ENCODE measurements at regions not wholly inside any gene's neighbourhood (a gene's known extent, or its start where the extent isn't known, plus 50 kb on each side); places are given as distances from the start of the nearest gene placed in this dataset.

GRCh38 chr2:193776988-193777387, 1582.3 kb upstream of the TMEFF2 start:
- POLR2A ChIA-PET, result no interaction called here
- 0 out of 2 replicates have a peak, but pooled peaks cover 3% of the 10 kb centered on the region for H3K9me3 ChIP-seq
- TF ChIP-seq GABPA (IDR thresholded peaks at IDR 0.05; ENCODE audit: low read depth) (no peak), RXRA (IDR thresholded peaks at IDR 0.05; ENCODE audit: borderline replicate concordance, low read depth) (no peak), RFX5 (IDR thresholded peaks at IDR 0.05; ENCODE audit: low read length) (no peak), RAD21 (IDR thresholded peaks at IDR 0.05; ENCODE audit: low read length) (no peak), FOSL2 (IDR thresholded peaks at IDR 0.05; ENCODE audit: borderline replicate concordance, low read depth) (no peak), POLR2AphosphoS5 (IDR thresholded peaks at IDR 0.05; ENCODE audit: low read depth, low read length) (no peak), MEF2A (IDR thresholded peaks at IDR 0.05; ENCODE audit: borderline replicate concordance, low read depth) (no peak), TAF1 (IDR thresholded peaks at IDR 0.05; ENCODE audit: borderline replicate concordance, low read depth, low read length) (no peak), USF1 (IDR thresholded peaks at IDR 0.05; ENCODE audit: borderline replicate concordance, low read depth) (no peak), FOXM1 (IDR thresholded peaks at IDR 0.05; ENCODE audit: low read depth) (no peak), SMC3 (IDR thresholded peaks at IDR 0.05; ENCODE audit: low read depth, low read length) (no peak), JUND (IDR thresholded peaks at IDR 0.05) (no peak), PBX3 (IDR thresholded peaks at IDR 0.05) (no peak), EZH2phosphoT487 (IDR thresholded peaks at IDR 0.05; ENCODE audit: borderline replicate concordance, low read depth) (no peak)
- no peak overlapping the region for H3K27ac ChIP-seq (ENCODE audit: low read depth in 2 of 2, low read length in 1 of 2)
- H2AFZ ChIP-seq (ENCODE audit: low read depth), result no peak overlapping the region
- CTCF ChIA-PET, result no interaction called here
- WGBS (ENCODE audit: low lambda C conversion rate), result 68% methylated on average over 1 of the region's 1 CpG
- no peaks in the 10 kb centered on the region for H3K27me3 ChIP-seq (ENCODE audit: insufficient read depth)
- H4K20me1 ChIP-seq (ENCODE audit: insufficient read depth), result no peaks in the 10 kb centered on the region
- H3F3A ChIP-seq (replicated peaks; ENCODE audit: insufficient read depth), result no peaks in the 10 kb centered on the region
- H3K9ac ChIP-seq, result no peak overlapping the region
- H3K4me3 ChIP-seq (ENCODE audit: low read depth in 2 of 2, low read length in 1 of 2), result no peak overlapping the region
- no peaks in the 10 kb centered on the region for H3K36me3 ChIP-seq (replicated peaks in 1 of 2; ENCODE audit: control insufficient read depth in 1 of 2, insufficient read depth in 2 of 2, low read length in 1 of 2)
- DNase-seq, result no peak
- no peak overlapping the region for H3K4me2 ChIP-seq
- no peaks in the 10 kb centered on the region for H3K79me2 ChIP-seq (ENCODE audit: insufficient read depth)
- peaks cover 4% of the 10 kb centered on the region; the same call in 1 of the 2 replicates for H3K9me2 ChIP-seq
- no peaks in the 10 kb centered on the region for H3K4me1 ChIP-seq (ENCODE audit: control insufficient read depth in 1 of 2, insufficient read depth in 2 of 2, low read depth in 1 of 2, low read length in 1 of 2)

- POLR2A ChIA-PET, result no interaction called here
Measured at GRCh38 chr2:193774166-193774565, 1579.4 kb upstream of the TMEFF2 start.

More at GRCh38 chr2:193774166-193774565, 1579.4 kb upstream of the TMEFF2 start:
- Histone ChIP-seq H3K4me2 (no peak overlapping the region), H2AFZ (ENCODE audit: low read depth) (peak overlapping the region; percentile 13; the same call in 1 of the 2 replicates), H3K27me3 (ENCODE audit: insufficient read depth) (no peaks in the 10 kb centered on the region), H4K20me1 (ENCODE audit: insufficient read depth) (no peaks in the 10 kb centered on the region), H3K4me1 (ENCODE audit: control insufficient read depth in 1 of 2, insufficient read depth in 2 of 2, low read depth in 1 of 2, low read length in 1 of 2) (no peaks in the 10 kb centered on the region), H3K27ac (ENCODE audit: low read depth in 2 of 2, low read length in 1 of 2) (no peak overlapping the region), H3K36me3 (replicated peaks in 1 of 2; ENCODE audit: control insufficient read depth in 1 of 2, insufficient read depth in 2 of 2, low read length in 1 of 2) (no peaks in the 10 kb centered on the region), H3K9me2 (peaks cover 4% of the 10 kb centered on the region; the same call in 1 of the 2 replicates), H3K9me3 (peaks cover 3% of the 10 kb centered on the region; the same call in 1 of the 2 replicates), H3K79me2 (ENCODE audit: insufficient read depth) (no peaks in the 10 kb centered on the region), H3F3A (replicated peaks; ENCODE audit: insufficient read depth) (no peaks in the 10 kb centered on the region), H3K9ac (no peak overlapping the region), H3K4me3 (ENCODE audit: low read depth in 2 of 2, low read length in 1 of 2) (no peak overlapping the region)
- TF ChIP-seq RFX5 (IDR thresholded peaks at IDR 0.05; ENCODE audit: low read length) (no peak), NFIC (IDR thresholded peaks at IDR 0.05; ENCODE audit: borderline replicate concordance) (no peak), SMC3 (IDR thresholded peaks at IDR 0.05; ENCODE audit: low read depth, low read length) (no peak), POLR2AphosphoS5 (IDR thresholded peaks at IDR 0.05; ENCODE audit: low read depth, low read length) (no peak), SIN3A (IDR thresholded peaks at IDR 0.05; ENCODE audit: borderline replicate concordance, low read depth, low read length) (no peak), EZH2phosphoT487 (IDR thresholded peaks at IDR 0.05; ENCODE audit: borderline replicate concordance, low read depth) (no peak), NRF1 (IDR thresholded peaks at IDR 0.05; ENCODE audit: low read depth, low read length) (no peak), RXRA (IDR thresholded peaks at IDR 0.05; ENCODE audit: borderline replicate concordance, low read depth) (no peak), GABPA (IDR thresholded peaks at IDR 0.05; ENCODE audit: low read depth) (no peak)
- 53% methylated on average over 2 of the region's 2 CpGs for WGBS (ENCODE audit: low lambda C conversion rate)
- CTCF ChIA-PET, result no interaction called here
- DNase-seq, result no peak
